ENCODE measurements at regions not wholly inside any gene's neighbourhood (a gene's known extent, or its start where the extent isn't known, plus 50 kb on each side); places are given as distances from the start of the nearest gene placed in this dataset.

DNA sequence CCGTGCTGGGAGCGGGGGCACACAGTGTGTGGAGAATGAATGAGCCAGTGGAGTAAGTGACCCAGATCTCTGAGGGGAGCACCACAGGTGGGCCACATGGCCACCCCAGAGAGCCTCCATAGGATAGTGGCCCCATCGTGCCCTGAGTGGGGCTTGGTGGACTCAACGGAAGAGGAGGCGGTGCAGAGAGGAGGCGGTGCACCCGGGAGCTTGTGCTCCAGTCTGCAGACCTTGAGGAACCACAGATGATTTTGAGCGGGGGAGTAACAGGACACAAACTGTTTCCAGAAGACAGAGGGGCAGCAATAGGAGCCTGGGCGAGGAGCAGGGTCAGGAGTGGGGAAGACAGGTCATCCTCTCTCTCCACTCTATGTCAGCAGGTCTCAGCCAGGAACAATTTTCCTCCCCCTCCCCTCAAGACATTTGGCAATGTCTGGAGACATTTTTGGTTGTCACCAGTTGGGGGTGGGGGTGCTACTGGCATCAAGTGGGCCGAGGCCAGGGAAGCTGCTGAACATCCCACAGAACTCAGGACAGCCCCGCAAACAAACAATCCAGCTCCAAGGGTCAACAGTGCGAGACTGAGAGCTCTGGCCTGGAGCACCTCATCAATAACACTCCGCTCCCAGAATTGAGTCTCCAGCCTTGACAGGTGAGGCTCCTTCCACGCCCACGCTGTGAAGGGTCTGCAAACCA lies 182.2 kb downstream of the USP12 start:
- DNase-seq, result no peak

DNA sequence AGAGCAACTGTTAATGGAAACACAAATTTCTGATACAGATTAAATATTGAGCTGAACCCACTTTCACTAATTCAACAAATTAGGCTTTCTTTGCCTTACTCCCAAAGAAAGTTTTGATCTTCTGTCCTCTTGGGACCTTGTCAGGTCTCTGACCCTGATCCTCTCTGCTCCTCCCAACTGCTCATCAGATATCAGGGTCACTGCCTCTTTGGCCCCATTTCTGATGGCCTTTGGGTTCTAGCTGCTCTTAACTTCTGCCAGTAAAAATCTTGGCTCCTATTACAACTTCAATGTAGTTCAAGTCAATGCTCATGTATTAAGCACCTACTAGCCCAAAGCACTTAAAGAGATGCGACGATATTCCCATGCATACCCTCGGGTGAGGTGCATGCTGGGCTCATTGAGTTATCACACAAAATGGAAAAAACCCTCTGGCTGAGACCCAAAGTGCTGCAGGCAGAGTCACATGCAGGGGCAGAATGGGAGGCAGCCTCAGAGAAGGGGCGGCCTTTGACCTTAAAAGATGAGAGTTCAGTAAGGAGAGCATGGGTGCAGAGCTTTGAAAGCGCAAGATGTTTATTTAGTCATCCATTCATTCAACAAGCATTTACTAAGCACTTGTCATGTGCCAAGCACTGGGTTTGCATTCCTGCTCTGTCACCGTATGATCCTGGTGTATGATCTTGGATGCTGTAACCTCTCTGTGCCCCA lies 183.4 kb downstream of the USP12 start:
- no peak for DNase-seq

DNA sequence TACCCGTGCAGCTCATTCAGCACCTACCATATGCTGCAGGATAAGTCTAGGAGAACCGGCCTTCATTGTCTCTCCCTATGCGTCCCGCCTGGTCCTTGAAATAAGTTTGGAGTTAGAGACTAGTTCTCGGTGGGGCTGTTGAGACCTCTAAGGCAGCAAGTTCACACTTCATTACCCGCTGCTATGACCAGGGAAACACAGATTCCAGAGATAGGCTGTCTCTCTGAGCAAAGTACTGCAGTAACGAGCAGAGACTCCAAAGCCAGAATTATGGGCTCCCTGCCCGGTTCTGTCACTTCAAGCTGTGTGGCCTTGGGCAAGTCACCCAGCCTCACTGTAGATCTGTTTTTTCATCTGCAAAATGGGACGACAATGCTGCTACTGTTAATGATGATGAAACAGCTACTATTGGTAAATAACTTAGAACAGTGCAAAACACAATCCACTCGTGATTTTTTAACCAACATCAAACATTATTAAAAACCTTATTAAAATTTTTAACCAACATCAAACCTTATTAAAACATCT lies 184.1 kb downstream of the USP12 start:
- no peak for DNase-seq

DNA sequence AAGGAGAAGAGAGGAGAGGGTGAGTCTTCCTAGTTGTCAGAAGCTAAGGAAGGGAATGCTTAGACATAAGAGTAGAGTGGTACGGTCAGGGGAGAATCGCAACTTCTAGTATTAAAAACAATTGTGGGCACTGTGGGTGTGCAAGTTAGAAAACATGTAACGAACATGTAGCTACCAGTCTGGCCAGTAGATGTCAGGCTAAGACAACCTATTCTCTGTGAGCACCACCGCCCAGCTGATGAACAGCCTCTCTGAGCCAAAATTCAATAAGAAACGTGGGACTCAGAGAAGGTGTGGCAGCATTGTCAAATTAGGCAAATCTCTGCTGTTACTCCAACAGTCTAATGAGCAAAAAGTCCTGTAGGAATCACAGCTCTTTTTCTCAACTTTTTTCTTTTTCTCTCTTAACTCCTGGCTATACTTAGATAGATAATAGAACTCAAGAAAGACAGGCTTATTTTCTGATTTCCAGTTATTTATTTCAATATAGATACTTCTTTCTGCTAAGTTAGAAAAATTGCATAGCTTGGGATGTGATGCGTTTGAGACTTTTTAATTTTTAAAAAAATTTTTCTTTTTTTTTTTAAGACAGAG lies 186.2 kb downstream of the USP12 start:
- DNase-seq, result peak; percentile 46 to 87

DNA sequence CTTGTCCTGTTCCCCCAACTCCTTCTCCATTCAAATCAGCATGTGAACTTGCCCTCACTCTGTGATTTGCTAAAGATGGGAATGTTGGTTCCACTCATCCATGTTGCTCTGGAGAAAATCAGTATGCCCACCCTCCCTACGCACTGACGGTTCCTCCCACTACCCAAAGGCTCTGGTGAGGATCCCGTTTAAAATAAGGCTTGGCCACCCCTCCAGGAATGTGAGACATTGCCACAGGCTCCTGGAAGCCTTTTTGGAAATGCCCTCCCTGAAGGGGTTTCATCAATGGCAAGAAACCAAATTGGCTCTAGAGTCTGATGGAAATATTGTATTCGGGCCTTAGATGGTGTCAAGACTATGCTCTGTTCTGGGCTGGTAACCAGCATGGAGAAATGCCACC lies 187.3 kb downstream of the USP12 start:
- DNase-seq, result no peak

DNA sequence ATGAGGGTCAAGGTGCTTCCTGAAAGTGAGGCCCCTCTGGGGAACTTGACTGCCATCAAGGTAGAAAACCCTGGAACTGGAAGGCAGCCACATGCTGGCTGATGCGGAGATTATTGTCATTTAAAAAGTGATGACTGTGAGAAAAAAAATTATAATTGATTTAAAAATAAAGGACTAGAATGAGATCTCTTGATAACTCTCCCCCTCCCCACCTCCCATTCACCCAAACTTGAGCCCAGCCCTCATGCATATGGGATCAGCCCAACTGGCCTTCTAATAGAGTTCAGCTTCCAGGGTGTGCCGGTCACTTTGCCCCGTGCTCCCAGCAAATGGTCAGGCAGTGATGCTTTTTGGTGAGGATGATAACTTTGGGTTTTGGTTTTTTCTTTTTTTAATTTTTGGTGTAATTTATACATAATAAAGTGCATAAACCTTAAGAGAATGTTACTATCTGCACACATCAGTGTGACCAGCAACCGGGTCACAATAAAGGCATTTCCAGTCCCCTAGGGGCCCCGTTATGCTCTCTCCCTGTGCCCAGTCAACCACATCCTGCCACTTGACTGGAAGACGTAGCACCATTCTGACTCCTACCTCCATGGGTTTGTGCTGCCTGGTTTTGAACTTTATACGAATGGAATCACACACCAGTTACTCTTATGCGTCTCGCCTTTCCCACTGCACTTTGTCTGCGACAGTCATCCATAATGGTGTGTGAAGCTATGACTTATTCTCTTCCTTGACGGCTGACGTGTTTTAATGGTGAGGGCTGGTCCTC lies 187.9 kb downstream of the USP12 start:
- no peak for DNase-seq

DNA sequence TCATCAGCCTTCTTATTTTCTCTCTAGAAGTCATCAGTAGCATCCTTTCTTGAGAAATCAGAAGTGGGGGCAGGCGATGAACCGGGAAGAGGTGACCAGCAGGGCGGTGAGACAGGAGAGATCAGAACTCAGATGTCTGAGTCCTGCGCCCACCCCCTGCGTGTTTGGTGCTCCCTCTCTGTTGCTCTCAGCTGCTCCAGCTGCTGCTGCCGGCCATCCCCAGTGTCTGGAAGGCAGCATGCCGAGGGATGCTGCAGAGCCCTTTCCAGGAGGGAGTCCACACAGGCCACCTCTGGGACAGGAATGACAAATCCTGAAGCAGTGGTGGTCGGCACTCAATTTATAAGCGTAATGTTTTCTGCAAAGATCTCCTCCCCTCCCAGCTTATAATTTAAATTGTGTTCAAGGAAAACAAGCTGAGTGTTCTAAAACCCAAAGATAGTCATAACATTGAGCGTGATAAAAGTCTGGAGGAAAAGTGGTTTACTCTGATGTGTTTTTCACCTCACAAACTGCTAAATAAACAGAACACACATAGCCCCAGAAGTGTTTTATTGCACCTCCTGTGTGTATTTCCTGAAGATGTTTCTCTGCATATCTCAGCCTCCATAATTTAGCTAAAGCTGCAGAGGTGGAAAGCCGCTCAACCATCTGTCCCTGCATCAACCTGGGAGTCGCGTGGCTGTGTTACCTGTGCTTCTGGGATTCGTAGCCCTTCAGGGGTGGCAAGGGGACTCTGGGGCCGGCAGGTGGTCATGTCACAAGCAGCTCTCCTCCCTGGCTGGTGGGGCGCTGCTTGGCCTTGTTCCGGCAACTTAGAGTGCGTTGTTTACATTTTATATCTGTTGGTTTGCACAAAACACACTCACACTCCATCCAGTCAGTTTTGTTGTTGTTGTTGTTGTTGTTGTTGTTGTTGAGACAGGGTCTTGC lies 191.2 kb downstream of the USP12 start:
- DNase-seq, result no peak

DNA sequence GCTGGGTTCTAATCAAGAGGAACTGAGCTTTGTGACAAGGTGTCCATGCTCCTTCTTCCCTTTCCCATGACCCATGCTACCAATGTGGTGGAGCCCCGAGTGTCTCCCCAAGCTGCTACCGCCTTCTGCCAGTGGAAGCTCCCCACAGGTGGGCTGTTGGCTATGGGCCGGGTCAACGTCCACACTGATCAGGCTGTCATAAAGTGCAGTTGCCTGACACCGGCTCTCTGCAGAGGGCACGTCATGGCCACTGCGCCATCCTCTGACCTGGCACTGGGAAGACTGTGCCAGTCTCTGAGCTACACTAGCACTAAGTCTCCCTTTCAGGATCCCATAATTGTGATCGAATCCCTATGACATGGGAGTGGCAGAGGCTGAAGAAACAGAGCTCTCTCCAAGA lies 192.3 kb downstream of the USP12 start:
- DNase-seq, result no peak

DNA sequence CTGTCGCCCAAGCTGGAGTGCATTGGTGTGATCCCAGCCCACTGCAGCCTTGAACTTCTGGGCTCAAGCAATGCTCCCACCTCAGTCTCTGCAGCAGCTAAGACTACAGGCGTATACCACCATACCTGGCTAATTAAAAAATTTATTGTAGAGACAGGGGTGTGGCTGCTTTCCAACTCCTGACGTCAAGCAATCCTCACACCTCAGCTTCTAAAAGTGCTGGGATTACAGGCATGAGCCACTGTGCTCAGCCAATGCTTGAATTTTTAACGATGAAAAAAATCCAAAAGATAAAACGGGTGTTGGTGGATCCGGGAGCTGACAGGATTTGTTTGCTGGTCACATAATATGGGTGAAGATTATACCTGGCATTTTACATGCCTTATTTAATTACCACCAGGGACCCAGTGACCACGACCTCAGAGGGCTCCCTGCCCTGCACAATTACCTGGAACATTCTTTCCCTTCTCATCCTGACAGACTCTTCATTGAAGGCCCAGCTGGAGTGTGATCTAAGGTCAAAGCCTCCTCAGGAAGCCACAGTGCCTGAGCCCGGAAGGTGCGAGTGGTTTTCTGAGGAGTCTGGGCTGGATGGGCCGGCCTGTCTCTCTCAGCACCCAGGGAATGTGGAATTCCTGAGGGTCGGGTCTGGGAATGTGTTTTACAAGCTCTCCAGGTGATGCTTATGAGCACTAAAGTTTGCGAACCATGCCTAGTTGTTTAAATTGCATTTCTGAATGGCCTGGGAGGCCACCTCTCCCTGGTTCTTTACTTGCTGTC lies 193.3 kb downstream of the USP12 start:
- DNase-seq, result no peak

DNA sequence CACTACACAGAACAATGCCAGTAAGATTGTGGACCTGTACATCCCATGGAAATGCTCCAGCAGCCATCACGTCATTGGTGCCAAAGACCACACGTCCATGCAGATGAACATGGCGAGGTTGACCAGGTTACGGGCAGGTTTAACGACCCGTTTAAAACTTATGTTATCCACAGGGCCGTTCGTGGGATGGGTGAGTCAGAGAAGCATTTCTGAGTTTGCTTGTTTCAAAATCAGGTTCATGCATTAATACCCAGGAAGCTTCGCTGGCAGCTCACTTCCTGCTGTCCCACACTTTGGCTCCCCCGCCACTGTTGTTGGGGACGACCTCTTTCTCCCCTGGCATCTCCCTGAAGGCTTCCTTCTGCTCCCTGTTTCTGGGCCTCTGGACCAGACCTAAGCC lies 194.1 kb downstream of the USP12 start:
- no peak for DNase-seq

DNA sequence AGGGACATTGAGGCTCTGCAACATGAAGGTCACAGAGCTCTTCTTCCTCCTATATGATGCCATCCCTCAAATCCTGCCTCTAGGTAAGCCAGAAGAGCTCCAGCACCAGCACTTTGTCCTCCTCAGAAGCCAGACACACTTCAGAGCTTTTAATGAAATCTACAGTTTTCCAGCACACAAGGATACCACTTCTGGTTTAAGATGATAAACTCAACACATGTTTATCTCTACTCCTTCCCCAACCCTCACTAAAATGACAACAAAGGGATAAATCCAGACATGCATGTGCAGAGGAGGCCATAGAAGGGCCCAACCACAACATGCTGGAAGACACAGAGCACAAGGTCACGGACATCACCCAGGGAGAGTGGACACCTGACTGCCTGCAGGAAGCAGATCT lies 195.3 kb downstream of the USP12 start:
- no peak for DNase-seq

DNA sequence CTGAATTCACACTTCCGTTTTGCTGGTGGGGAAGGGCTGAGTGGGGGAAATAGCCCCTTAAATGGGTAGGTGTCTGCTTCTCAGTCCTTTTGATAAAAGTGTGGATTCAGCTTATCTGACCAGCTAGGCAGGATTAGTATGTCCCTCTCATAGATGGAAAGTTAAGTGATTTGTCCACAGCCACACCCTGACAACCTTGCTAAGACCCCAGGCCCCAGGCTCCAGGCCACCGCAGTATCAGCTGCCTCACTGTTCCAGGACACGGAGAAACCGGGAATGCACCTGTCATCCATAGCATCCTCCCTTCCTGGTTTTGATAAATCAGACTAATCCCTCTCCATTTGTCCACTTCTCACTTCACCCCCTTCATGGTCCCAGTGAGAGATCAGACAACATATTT lies 197.7 kb downstream of the USP12 start:
- no peak for DNase-seq

DNA sequence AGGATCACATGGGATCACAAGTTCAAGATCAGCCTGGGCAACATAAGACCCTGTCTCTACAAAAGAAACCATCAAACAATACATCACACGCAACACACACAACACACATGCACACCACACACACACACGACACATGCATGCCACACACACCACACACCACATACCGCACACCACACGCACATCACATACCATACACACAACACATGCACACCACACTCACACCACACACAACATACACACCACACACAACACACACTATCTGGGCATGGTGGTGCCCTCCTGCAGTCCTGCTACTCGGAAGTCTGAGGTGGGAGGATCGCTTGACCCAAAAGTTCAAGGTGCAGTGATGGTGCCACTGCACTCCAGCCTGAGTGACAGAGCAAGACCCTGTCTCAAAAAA lies 198.3 kb downstream of the USP12 start:
- DNase-seq, result no peak

DNA sequence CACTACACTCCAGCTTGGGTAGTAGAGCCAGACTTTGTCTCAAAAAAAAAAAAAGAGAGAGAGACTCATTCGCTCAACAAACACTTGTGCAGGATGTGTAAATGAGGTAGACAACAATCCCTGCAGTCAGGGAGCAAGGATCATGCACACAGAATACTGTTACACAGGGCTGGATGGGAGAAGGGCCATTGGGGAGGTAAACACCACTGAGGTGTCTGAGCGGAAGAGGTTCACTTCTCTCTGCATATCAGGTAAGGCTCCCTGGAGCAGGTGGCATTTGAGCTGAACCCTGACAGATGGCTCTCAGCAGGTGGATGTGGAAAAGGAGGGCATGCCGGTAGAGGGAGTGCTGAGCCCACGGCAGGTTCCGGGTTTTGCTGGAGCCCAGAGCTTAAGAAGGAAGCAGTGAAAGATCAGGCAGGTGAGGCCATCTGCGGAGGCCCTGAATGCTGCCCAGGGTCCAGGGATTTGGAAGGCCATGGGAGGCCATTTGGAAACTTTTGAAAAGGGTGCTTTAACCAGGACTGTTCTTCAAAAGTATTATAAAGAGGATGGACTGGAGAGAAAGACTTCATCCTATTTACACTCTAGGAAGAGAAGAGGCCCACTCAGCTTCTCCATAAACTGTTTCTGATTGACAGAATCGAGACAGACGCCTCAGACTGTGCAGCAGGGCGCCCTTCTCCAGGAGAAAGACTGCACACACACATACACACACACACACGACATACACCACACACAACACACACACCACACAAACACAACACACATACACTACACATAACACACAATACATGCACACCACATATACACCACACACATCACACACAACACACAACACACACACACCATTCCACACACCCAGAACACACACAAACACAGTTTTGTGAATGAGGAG lies 199.4 kb downstream of the USP12 start:
- DNase-seq, result no peak

DNA sequence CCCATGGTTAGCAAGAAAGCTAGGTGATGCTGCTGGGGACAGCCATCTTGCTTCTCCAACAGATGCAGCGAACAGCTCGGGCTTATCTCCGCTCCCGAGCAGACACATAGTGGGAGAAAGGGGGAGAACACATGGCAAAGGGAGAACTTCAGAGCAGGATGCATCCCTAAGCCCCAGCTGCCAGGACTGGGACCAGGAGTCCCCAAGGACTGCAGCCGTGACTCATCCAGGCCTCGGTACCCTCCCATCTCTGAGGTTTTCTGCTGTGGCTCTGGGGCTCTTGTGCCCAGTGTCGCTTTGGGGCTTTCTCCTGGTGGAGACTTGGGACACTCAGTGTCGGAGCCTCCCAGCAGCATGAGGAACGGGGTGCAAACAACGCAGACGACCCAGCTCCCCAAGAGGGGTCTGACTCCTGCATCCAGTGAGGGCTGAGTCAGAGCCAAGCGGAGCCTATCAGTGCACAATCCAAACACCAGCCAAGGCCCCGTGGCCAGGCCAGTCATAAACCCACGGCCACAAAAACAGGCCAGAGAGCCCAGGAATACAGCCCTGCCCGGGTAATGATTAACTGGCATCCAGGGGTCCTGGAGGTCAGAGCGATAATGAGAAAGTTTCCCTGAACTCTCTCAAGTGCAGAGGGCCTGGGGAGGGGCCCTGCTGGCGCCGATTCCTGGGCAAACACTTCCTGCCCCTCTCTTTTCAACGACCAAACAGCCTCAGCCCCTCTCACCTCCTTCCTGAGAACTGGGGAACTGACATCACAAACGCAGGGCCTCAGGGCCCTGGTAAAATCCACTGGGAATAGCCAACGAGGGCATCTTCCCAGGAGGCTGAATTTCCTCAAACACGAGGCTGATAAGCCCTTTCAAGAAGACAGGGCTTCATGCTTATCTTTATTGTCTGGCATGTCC lies 202.9 kb downstream of the USP12 start:
- DNase-seq, result no peak

DNA sequence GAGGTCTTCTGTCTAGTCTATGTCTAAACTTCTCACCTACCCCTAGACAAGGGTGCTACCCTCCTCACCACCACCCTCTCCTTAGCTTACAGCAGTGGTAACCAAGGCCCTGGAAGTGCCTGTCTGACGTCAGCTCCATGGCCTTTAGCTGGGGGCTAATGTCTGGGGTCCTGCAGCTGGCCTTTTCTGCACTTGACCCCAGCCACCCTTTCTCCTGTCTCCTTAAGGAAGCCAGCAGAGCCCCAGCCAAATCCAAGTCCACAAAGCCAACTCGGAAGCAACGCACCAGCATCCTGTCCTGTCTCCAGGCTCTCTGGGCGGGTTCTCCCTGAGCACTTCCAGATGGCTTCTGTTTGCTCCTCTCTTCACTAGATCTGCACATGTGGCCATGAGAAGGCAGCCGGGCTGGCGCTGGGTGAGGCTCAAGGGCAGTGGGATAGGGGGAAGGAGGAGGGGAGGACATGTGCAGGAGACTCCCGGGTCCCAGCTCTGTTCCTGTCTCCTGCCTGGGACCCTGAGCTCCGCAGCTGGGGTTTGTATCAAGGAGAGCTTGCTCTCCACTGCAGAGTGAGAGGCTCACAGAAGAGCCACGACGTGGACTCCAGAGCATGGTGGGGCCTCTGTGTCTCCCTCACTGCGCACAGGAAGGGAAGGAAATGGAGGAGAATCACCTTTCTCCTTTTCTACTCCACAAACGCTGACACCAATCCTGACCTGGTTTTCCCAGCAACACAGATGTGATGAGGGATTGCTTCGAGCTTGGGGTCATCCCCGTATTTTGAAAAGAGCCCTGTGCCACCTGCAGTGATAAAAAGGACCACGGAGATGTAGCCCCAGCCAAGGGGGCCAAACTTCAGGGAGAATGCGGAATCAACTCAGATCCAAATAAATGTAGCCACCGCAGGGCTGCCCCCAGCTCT lies 204.2 kb downstream of the USP12 start:
- DNase-seq, result no peak

DNA sequence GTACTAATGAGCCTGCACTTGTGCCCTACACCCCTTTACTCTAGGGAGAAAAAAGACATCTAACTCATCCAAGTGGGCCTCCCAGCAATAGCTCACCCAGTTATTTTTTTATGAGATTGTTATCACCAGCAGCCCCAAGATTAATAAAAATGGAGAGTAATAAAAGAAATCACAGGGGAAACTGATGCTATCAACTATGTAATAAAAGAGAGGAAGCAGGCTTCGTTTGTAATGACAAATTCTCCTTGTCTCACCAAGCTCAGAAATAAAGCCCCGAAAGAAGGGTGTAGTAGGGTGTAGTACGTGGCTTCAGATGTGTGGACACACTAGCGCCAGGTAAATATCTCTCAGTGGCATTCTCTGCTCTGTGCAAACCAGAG lies 204.9 kb downstream of the USP12 start:
- no peak for DNase-seq

Measured in hippocampal formation (tissue), 2 donors.